Osteocyte (in vitro differentiated cells): ENCODE measurements at regions not wholly inside any gene's neighbourhood (a gene's known extent, or its start where the extent isn't known, plus 50 kb on each side); places are given as distances from the start of the nearest gene placed in this dataset.

Experiments
- DNase-seq: peaks from one replicate; pipeline ENCODE4 v3.0.0; 2021; ENCODE audit warnings: mixed read lengths; ENCODE audit not compliant: unreplicated experiment; ENCODE audit errors: extremely low spot score
- H3K27ac Mint-ChIP-seq: one replicate; pipeline ENCODE4 v1.8.0; 2021; ENCODE audit warnings: mild to moderate bottlenecking, mixed read lengths; ENCODE audit not compliant: unreplicated experiment
- H3K27me3 Mint-ChIP-seq: one replicate; pipeline ENCODE4 v1.8.0; 2021; ENCODE audit warnings: mixed read lengths; ENCODE audit not compliant: unreplicated experiment
- H3K36me3 Mint-ChIP-seq: one replicate; pipeline ENCODE4 v1.8.0; 2021; ENCODE audit warnings: mixed read lengths; ENCODE audit not compliant: unreplicated experiment
- H3K4me1 Mint-ChIP-seq: one replicate; pipeline ENCODE4 v1.8.0; 2021; ENCODE audit warnings: mixed read lengths; ENCODE audit not compliant: unreplicated experiment
- H3K4me3 Mint-ChIP-seq: one replicate; pipeline ENCODE4 v1.8.0; 2021; ENCODE audit warnings: mild to moderate bottlenecking, moderate library complexity, mixed read lengths; ENCODE audit not compliant: unreplicated experiment
- H3K9me3 Mint-ChIP-seq: one replicate; pipeline ENCODE4 v1.8.0; 2021; ENCODE audit warnings: mixed read lengths; ENCODE audit not compliant: unreplicated experiment
- TF ChIP-seq, protein P1 (sequence below): fragments of 200-600 bp; sonication (generic); IDR thresholded peaks from 2 replicates; pipeline ENCODE4 v1.5.0; 2021; ENCODE audit warnings: antibody characterized with exemption, mild to moderate bottlenecking, moderate library complexity

DNA sequence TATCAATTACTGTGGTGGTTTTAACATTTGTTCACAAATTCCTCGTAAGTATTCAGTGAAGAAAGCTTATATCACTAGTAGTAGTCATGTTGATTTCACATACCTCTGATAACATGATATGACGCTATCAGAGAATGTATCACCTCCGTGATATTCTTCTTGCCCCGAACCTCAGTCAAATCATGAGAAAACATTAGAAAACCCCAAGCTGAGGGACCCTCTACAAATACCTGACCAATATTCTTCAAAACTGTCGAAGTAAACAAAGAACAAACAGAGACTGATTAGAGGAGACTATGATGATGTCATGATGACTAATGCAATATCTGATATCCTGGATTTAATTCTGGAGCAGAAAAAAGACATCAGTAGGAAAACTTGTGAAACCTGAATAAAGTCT, 85.6 kb upstream of the SPOPL start:
- Mint-ChIP-seq H3K36me3 (peaks cover 4% of the 10 kb centered on the region), H3K4me3 (no peak overlapping the region), H3K9me3 (peaks cover 18% of the 10 kb centered on the region), H3K4me1 (no peaks in the 10 kb centered on the region), H3K27me3 (no peaks in the 10 kb centered on the region), H3K27ac (no peak overlapping the region)
- no peak for DNase-seq
- TF ChIP-seq, protein P1, sequence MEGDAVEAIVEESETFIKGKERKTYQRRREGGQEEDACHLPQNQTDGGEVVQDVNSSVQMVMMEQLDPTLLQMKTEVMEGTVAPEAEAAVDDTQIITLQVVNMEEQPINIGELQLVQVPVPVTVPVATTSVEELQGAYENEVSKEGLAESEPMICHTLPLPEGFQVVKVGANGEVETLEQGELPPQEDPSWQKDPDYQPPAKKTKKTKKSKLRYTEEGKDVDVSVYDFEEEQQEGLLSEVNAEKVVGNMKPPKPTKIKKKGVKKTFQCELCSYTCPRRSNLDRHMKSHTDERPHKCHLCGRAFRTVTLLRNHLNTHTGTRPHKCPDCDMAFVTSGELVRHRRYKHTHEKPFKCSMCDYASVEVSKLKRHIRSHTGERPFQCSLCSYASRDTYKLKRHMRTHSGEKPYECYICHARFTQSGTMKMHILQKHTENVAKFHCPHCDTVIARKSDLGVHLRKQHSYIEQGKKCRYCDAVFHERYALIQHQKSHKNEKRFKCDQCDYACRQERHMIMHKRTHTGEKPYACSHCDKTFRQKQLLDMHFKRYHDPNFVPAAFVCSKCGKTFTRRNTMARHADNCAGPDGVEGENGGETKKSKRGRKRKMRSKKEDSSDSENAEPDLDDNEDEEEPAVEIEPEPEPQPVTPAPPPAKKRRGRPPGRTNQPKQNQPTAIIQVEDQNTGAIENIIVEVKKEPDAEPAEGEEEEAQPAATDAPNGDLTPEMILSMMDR, result no peak

DNA sequence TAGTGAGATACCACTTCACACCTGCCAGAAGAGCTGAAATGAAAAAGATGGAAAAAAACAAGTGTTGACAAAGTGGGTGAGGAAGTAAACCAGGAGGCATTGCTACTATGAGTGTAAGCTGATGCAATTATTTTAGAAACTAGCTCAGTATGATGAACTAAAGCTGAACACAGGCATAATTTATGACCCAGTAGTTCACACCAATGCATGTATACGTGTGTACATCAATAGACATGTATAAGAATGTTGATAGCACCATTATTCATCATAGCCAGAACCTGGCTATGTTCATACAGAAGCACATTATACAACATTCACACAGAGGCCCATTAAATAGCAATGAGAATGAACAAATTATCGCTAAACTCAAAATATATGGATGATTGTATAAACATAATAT, 83.1 kb upstream of the SPOPL start:
- H3K4me3 Mint-ChIP-seq, result no peak overlapping the region
- H3K4me1 Mint-ChIP-seq, result peaks cover 9% of the 10 kb centered on the region
- DNase-seq, result no peak
- H3K27me3 Mint-ChIP-seq, result no peaks in the 10 kb centered on the region
- H3K9me3 Mint-ChIP-seq, result peaks cover 9% of the 10 kb centered on the region
- H3K36me3 Mint-ChIP-seq, result peaks cover 4% of the 10 kb centered on the region
- H3K27ac Mint-ChIP-seq, result no peak overlapping the region
- TF ChIP-seq, protein P1, result no peak

DNA sequence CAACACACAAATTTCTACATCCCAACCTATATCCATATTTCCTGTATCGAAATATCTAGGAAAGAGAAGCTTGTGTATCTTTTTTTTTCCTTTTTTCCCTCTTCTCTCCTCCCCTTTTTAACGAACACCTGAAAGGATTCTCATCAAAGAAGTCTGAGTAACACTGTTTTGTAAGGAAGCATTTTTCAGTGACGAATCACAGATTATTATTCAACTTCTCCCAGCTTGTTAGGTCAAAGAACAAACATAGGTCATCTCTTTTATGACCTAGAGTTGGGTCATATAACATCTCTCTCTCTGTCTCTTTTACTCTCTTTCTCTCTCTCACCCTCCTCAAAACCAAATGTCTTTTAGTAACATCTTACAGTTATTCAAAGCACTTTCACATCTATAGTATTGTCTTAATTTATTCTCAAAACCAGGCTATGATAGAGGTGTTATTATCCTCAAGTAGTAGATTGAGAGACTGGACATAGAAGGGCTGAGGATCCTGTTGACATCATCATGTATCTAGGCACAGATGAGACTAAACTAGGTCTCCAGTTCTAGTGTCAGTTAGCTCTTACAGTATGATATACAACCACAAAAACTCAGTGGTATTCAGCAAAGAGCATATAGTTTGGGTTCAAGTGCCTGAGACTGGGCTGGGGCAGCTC, 80.1 kb upstream of the SPOPL start:
- H3K4me1 Mint-ChIP-seq, result peaks cover 9% of the 10 kb centered on the region
- H3K9me3 Mint-ChIP-seq, result peaks cover 18% of the 10 kb centered on the region
- no peak overlapping the region for H3K4me3 Mint-ChIP-seq
- H3K27me3 Mint-ChIP-seq, result no peaks in the 10 kb centered on the region
- no peak for DNase-seq
- peak overlapping the region; percentile 14 for H3K27ac Mint-ChIP-seq
- peaks cover 2% of the 10 kb centered on the region for H3K36me3 Mint-ChIP-seq
- TF ChIP-seq, protein P1, result no peak

DNA sequence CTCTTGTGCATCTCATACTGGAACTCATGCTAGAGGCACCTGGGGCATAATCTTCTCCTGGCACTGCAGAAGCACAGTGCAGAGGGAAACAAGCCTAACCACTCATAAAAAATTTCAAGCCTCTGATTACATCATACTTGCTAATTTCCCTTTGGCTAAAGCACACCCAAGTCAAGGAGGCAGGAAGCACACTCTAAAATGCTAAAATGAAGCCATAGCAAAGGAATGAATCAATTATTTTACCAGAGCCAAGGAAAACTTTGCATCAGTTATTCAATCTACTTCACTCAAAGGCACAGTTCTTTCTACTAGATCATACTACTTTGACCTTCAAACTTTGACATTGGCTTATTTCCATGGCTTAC, 79.6 kb upstream of the SPOPL start:
- no peak for DNase-seq
- Mint-ChIP-seq H3K27me3 (no peaks in the 10 kb centered on the region), H3K4me3 (no peak overlapping the region), H3K9me3 (peaks cover 23% of the 10 kb centered on the region), H3K36me3 (peaks cover 4% of the 10 kb centered on the region), H3K4me1 (peaks cover 9% of the 10 kb centered on the region), H3K27ac (peak overlapping the region; percentile 14)
- TF ChIP-seq, protein P1, result no peak

DNA sequence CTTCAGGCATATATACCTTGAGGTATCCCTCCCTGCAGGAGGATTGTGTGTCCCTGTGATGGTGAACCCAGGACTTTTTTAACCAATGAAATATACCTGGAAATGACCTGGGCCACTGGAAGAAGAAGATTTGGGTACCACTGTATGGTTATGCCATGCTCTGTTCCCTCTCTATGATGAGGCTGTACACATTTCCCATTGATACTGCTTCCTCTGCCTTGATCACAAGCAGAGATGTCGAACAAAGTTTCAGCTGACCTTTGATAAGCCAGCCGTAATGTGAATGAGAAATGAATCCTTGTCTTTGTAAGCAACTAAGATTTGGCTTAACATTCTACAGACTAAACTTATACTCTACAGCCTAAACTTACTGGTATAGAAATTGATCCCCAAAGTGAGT, 78.4 kb upstream of the SPOPL start:
- H3K4me1 Mint-ChIP-seq, result peaks cover 9% of the 10 kb centered on the region
- no peak overlapping the region for H3K27ac Mint-ChIP-seq
- no peak overlapping the region for H3K4me3 Mint-ChIP-seq
- no peaks in the 10 kb centered on the region for H3K27me3 Mint-ChIP-seq
- TF ChIP-seq, protein P1, result no peak
- H3K36me3 Mint-ChIP-seq, result peaks cover 4% of the 10 kb centered on the region
- DNase-seq, result no peak
- H3K9me3 Mint-ChIP-seq, result peaks cover 25% of the 10 kb centered on the region
